ENCODE measurements at regions not wholly inside any gene's neighbourhood (a gene's known extent, or its start where the extent isn't known, plus 50 kb on each side); places are given as distances from the start of the nearest gene placed in this dataset.

GRCh38 chr13:105147461-105147860, 1388.0 kb downstream of the EFNB2 start:
- no peak for DNase-seq

DNA sequence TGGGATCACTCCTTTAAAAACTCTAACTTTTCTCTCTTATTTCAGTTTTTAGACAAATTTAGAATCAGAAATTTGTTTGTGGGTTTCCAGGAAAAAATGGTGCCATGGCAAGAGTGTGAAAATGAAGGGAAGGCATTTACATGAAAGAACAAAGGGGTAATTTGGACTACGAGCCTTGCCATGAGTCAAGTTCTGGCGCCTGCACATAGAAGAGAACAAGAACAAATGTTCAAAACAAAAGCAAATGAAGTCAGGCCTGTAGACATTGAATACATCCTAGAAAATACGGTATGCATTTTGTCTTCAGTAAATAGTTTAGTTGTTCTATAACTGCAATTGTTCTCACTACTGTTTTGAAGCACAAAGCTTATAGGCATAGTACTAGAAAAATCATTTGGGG, 1390.5 kb downstream of the EFNB2 start:
- DNase-seq, result no peak

GRCh38 chr13:105144020-105144419, 1391.4 kb downstream of the EFNB2 start:
- no peak for DNase-seq

GRCh38 chr13:105142556-105142955, 1392.9 kb downstream of the EFNB2 start:
- DNase-seq, result no peak

- DNase-seq, result peak; percentile 2
Observed at GRCh38 chr13:105139380-105140285, 1395.8 kb downstream of the EFNB2 start.

- DNase-seq, result no peak
Observed at GRCh38 chr13:105139048-105139379, 1396.4 kb downstream of the EFNB2 start.

GRCh38 chr13:105135852-105136615, 1399.4 kb downstream of the EFNB2 start:
- no peak for DNase-seq

DNA sequence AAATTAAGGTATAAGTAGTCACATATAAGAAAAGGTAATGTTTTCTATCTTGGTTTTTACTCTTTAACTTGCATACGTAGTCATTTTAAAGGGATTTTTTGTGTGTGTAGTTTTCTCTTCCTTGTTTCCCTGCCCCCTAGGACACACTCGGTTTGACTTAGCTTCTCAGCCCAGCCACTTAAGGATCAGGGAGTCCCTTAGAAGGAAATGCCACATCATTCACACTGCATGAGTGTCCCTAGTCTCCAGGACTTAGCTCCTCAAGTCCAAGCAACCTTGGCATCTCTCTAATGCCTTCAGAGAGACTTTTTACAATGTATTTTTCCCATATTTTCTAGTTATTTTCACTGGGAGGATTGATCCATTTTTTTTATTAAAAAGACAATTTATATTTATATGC, 1407.7 kb downstream of the EFNB2 start:
- no peak for DNase-seq

DNA sequence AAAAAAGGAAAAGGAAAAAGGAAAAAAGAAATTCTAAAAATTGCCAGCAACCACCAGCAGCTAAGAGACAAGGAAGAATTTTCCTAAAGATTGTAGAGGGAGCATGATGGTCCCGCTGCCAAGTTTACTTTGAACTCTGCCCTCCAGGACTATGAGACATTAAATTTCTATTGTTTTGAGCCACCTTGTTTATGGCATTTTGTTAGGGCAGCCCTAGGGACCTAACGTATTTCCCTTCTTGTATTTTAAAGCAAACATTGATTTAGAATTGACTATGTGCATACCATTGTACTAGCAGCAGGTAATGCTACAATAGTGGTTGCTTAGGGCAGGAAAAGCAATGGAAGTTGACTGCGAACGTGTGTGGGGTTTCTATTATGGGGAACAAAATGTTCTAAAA, 1414.2 kb downstream of the EFNB2 start:
- no peak for DNase-seq

- DNase-seq, result no peak
Observed at GRCh38 chr13:105118426-105118985, 1417.0 kb downstream of the EFNB2 start.

DNA sequence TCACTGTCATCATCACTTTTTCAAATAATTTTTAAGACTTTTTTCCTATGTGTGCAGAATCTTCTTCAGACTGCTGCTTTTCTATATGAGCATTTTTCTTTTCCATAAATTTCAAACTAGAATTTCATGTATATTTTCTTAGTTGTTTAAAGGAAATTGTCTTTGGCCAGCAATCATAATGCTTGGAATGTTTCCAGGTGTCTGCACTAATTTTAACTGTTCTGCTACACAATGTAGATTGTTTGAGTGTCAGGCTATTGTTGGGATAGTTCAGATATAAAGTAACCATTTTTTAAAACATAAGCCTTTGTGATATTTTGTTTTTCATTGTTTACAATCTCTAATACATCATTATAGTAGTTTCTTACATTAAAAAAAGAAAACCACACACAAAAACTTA, 1418.5 kb downstream of the EFNB2 start:
- no peak for DNase-seq

GRCh38 chr13:105112561-105112960, 1422.9 kb downstream of the EFNB2 start:
- no peak for DNase-seq

- no peak for DNase-seq
Observed at GRCh38 chr13:105107781-105108180, 1427.7 kb downstream of the EFNB2 start.

DNA sequence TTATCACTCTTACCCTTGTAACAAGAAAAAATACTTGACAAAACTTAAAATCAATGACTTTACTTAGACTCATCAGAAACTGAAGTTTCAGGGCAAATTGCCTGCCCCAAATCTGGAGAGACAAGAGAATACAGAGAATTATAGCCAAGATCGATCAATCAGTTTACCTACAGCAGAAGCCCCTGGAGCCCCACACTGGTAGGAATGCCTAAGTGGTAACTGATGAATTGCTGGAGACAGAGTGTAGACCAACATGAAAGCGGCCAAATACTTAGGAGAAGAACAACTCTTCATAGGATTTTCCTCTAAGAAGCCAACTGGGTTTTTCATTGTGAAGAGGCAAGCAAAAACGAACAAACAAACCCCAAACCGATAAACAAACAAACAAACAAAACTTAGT, 1430.0 kb downstream of the EFNB2 start:
- DNase-seq, result no peak

- no peak for DNase-seq
Observed at GRCh38 chr13:105097521-105097920, 1437.9 kb downstream of the EFNB2 start.

GRCh38 chr13:105089858-105090643, 1445.4 kb downstream of the EFNB2 start:
- DNase-seq, result no peak

DNA sequence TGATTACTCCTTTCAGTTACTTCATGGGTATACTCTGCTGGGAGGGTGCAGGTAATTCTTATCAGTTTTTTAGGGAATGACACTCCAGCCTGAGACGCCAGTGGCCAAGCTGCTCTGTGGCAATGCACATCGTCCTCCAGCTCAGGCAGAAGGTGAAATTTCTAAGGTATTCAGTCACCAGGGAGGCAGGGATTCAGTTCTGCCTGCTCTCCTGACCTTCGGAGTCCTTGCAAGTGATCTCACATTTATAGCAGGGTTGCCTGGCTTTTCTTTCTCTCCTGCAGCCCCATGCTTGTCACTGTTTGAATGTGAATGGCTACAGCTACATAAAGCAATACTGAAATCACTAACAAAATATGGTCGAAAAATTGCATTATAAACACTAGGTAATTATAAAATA, 1447.5 kb downstream of the EFNB2 start:
- no peak for DNase-seq

- DNase-seq, result no peak
Observed at GRCh38 chr13:105084931-105085330, 1450.5 kb downstream of the EFNB2 start.

DNA sequence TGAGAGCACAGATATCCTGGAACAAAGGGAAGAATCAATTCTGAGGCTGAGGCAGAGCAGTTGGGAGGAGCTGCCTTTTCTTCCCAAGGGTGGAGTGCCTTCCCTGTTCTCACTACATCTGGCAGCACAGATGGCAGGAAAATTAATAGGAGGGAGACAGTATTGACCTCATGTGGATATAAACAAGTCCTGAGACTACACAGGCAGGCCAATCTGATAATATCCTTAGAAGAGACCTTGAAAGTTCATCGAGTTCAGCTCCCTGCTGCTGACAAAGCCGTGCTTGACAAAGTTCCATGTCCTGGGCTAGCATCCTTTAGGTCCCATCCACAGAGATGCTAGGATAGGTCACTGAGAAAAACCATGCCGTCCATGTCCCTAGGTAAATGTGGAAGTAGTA, 1451.5 kb downstream of the EFNB2 start:
- DNase-seq, result no peak

DNA sequence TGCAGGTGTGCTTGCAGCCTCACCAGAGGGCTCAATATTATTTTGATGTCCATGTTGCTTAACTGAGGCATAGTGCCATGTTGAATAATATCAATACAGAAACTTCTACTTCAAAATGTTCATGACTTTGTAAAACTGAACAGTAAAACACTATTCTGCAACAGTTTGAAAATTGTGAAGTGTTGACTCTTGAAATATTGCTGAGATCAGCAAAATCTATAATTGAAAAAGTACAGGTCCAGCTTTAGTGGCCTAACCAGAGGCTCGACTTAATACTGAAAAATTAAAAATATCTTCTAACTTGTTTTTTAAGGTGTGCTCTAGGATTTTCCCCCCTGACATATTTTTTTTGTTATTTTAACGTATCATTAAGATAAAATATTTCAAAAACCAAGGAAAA, 1460.7 kb downstream of the EFNB2 start:
- DNase-seq, result no peak

- no peak for DNase-seq
Observed at GRCh38 chr13:105073041-105073440, 1462.4 kb downstream of the EFNB2 start.

DNA sequence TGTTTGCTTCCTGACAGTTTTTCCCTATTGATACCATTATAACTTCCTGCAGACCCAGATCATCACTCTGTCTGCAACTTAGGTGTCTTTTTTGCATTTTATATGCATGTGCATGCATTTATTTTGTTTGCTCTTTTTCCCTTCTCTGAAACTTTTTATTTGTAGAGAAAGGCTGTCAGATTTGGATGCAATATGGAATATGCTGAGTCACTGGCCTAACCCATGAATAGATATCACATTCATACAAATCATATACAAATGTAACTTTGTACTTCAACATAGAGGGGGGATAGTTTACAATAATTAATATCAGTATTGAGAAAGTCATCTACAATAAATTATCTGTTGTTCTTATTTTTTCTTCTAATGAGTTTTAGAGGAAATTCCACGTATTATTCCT, 1465.0 kb downstream of the EFNB2 start:
- DNase-seq, result no peak

- no peak for DNase-seq
Observed at GRCh38 chr13:105069106-105069505, 1466.4 kb downstream of the EFNB2 start.

Measured in NCI-H2029 (cell line).